ENCODE measurements at regions not wholly inside any gene's neighbourhood (a gene's known extent, or its start where the extent isn't known, plus 50 kb on each side); places are given as distances from the start of the nearest gene placed in this dataset.
"Not testable (repeated sequence)": the region's sequence is repeated elsewhere in the genome, so short reads cannot be mapped to it uniquely, and the experiment has no call there.

GRCh38 chr5:86689103-86689729 is 71.5 kb downstream of the COX7C start:
- peak overlapping the region; percentile 56 for H2AFZ ChIP-seq (replicated peaks)
- H3K36me3 Mint-ChIP-seq: no peaks in the 10 kb centered on the region
- no peak overlapping the region for H3K9ac ChIP-seq
- H3K9me3 ChIP-seq (ENCODE audit: low read depth): no peaks in the 10 kb centered on the region
- peaks cover 9% of the 10 kb centered on the region for H3F3A ChIP-seq (ENCODE audit: low read depth)
- no peak overlapping the region for H3K4me3 Mint-ChIP-seq
- H3K4me2 ChIP-seq: peak overlapping the region; percentile 20
- peak overlapping the region; percentile 49 for H3K27ac ChIP-seq
- H3K27me3 Mint-ChIP-seq (ENCODE audit: insufficient read depth, low read depth): no peaks in the 10 kb centered on the region
- TF ChIP-seq, protein P1, sequence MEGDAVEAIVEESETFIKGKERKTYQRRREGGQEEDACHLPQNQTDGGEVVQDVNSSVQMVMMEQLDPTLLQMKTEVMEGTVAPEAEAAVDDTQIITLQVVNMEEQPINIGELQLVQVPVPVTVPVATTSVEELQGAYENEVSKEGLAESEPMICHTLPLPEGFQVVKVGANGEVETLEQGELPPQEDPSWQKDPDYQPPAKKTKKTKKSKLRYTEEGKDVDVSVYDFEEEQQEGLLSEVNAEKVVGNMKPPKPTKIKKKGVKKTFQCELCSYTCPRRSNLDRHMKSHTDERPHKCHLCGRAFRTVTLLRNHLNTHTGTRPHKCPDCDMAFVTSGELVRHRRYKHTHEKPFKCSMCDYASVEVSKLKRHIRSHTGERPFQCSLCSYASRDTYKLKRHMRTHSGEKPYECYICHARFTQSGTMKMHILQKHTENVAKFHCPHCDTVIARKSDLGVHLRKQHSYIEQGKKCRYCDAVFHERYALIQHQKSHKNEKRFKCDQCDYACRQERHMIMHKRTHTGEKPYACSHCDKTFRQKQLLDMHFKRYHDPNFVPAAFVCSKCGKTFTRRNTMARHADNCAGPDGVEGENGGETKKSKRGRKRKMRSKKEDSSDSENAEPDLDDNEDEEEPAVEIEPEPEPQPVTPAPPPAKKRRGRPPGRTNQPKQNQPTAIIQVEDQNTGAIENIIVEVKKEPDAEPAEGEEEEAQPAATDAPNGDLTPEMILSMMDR (IDR thresholded peaks at IDR 0.05): no peak
- no peak for TF ChIP-seq EZH2 (IDR thresholded peaks at IDR 0.05)
- no peak for TF ChIP-seq EZH2phosphoT487 (IDR thresholded peaks at IDR 0.05)
- H3K9me3 Mint-ChIP-seq: no peaks in the 10 kb centered on the region
- H3K4me3 ChIP-seq: no peak overlapping the region
- no peaks in the 10 kb centered on the region for H3K27me3 ChIP-seq
- no peak overlapping the region for H3K27ac Mint-ChIP-seq
- DNase-seq (ENCODE audit: low spot score): peak; percentile 44
- H4K20me1 ChIP-seq (ENCODE audit: low read depth): no peaks in the 10 kb centered on the region
- H3K4me1 Mint-ChIP-seq: peaks cover 15% of the 10 kb centered on the region
- no peaks in the 10 kb centered on the region for H3K79me2 ChIP-seq (ENCODE audit: low read depth)
- peaks cover 11% of the 10 kb centered on the region for H3K4me1 ChIP-seq
- no peaks in the 10 kb centered on the region for H3K36me3 ChIP-seq

DNA sequence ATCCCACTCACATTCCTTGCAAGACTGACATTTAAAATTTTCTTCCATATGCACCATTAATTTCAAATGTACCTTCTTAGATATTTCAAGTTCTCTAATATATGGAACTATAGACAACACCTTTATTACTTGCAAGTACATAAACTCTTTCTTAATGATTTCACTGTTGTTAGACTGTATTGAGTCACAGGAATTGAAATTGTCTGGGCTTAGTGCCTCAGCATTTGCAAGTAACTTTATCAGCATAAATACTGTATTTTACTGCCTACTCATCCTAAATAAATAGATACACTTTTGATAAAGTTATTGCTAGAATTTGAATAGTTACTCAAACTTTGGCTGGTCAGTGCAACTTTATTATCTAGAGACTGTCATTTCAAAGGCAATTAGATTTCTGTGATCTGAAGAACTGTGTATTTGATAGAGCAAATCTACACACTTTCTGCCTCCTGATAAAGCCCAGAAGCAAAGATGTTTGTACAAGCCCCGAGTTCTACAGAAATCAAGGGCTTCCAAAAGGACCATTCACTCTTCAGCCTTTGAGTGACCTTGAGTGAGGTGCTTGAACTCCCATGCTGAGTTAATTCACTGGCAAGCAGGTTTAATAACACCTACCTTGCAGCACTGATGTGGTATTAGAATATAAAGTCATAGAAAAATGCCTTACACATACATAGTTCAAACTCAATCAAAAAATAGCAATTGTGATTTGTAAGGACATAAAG is 91.6 kb downstream of the COX7C start:
- Mint-ChIP-seq H3K36me3 (no peaks in the 10 kb centered on the region), H3K27me3 (ENCODE audit: insufficient read depth, low read depth) (no peaks in the 10 kb centered on the region)
- TF ChIP-seq EZH2 (IDR thresholded peaks at IDR 0.05) (no peak), EZH2phosphoT487 (IDR thresholded peaks at IDR 0.05) (no peak)
- TF ChIP-seq, protein P1 (IDR thresholded peaks at IDR 0.05): no peak

DNA sequence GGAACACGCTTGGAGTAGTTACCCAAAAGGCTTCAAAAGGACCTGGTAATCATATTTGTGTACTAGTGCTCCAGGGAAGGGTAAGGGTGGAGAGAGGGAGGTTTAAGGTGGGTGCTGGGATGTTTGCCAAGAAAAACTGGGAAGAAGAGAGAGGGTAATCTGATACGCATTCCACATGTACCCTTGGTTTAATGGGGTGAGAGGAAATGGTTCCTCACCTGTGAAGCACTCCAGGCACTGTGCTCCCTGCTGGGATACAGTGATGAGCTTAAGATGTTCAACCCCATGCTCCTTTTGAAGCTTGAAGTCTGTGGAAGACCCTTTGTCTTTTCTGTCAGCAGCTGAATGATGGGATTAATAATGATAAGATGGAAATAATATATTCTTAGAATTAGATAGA is 98.4 kb downstream of the COX7C start:
- H3K36me3 Mint-ChIP-seq: no peaks in the 10 kb centered on the region
- Histone ChIP-seq H3K27ac (no peak overlapping the region), H3K36me3 (no peaks in the 10 kb centered on the region), H2AFZ (replicated peaks) (no peak overlapping the region), H3K9ac (no peak overlapping the region), H3K4me3 (no peak overlapping the region), H3K27me3 (no peaks in the 10 kb centered on the region), H3K9me3 (ENCODE audit: low read depth) (no peaks in the 10 kb centered on the region), H4K20me1 (ENCODE audit: low read depth) (no peaks in the 10 kb centered on the region), H3K4me2 (no peak overlapping the region), H3K79me2 (ENCODE audit: low read depth) (no peaks in the 10 kb centered on the region), H3K4me1 (peaks cover 15% of the 10 kb centered on the region), H3F3A (ENCODE audit: low read depth) (no peaks in the 10 kb centered on the region)
- peaks cover 8% of the 10 kb centered on the region for H3K4me1 Mint-ChIP-seq
- H3K27me3 Mint-ChIP-seq (ENCODE audit: insufficient read depth, low read depth): peaks cover 4% of the 10 kb centered on the region
- H3K4me3 Mint-ChIP-seq: no peak overlapping the region
- H3K9me3 Mint-ChIP-seq: no peaks in the 10 kb centered on the region
- H3K27ac Mint-ChIP-seq: no peak overlapping the region
- peak; percentile 8 for DNase-seq (ENCODE audit: low spot score)
- TF ChIP-seq EZH2phosphoT487 (IDR thresholded peaks at IDR 0.05) (no peak), EZH2 (IDR thresholded peaks at IDR 0.05) (no peak)
- TF ChIP-seq, protein P1 (IDR thresholded peaks at IDR 0.05): no peak

More for the DNA sequence above, 91.6 kb downstream of the COX7C start:
- H3K4me3 ChIP-seq: no peak overlapping the region
- DNase-seq (ENCODE audit: low spot score): no peak
- no peak overlapping the region for H3K4me2 ChIP-seq
- H3K79me2 ChIP-seq (ENCODE audit: low read depth): no peaks in the 10 kb centered on the region
- H3K4me3 Mint-ChIP-seq: no peak overlapping the region
- H3F3A ChIP-seq (ENCODE audit: low read depth): no peaks in the 10 kb centered on the region
- H3K9me3 ChIP-seq (ENCODE audit: low read depth): no peaks in the 10 kb centered on the region
- no peak overlapping the region for H3K27ac ChIP-seq
- no peaks in the 10 kb centered on the region for H3K4me1 ChIP-seq
- H3K36me3 ChIP-seq: no peaks in the 10 kb centered on the region
- H3K4me1 Mint-ChIP-seq: no peaks in the 10 kb centered on the region
- H3K27me3 ChIP-seq: no peaks in the 10 kb centered on the region
- no peak overlapping the region for H3K27ac Mint-ChIP-seq
- H3K9me3 Mint-ChIP-seq: no peaks in the 10 kb centered on the region
- no peak overlapping the region for H2AFZ ChIP-seq (replicated peaks)
- no peaks in the 10 kb centered on the region for H4K20me1 ChIP-seq (ENCODE audit: low read depth)
- no peak overlapping the region for H3K9ac ChIP-seq

DNA sequence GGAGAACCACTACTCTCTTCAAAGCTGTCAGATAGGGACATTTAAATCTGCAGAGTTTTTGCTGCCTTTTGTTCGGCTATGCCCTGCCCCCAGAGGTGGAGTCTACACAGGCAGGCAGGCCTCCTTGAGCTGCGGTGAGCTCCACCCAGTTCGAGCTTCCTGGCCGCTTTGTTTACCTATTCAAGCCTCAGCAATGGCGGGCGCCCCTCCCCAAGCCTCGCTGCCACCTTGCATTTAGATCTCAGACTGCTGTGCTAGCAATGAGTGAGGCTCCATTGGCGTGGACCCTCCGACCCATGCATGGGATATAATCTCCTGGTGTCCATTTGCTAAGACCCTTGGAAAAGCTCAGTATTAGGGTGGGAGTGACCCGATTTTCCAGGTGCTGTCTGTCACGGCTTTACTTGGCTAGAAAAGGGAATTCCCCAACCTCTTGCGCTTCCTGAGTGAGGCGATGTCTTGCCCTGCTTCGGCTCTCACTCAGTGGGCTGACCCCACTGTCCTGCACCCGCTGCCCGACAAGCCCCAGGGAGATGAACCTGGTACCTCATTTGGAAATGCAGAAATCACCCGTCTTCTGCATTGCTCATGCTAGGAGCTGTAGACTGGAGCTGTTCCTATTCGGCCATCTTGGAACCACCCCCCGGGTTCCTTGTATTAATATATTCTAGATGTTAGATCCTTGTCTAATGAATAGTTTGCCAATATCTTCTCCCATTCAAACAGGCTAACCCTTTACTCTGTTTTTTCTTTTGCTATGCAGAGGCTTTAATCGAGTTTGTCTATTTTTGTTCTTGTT is 113.8 kb downstream of the COX7C start:
- H2AFZ ChIP-seq (replicated peaks); H3K4me1 ChIP-seq; H3K9ac ChIP-seq; H3K9me3 ChIP-seq (ENCODE audit: low read depth); H3K27ac Mint-ChIP-seq; H3K79me2 ChIP-seq (ENCODE audit: low read depth); H3K4me3 Mint-ChIP-seq; H4K20me1 ChIP-seq (ENCODE audit: low read depth); H3K27me3 ChIP-seq; H3K4me1 Mint-ChIP-seq; H3K27me3 Mint-ChIP-seq (ENCODE audit: insufficient read depth, low read depth); H3F3A ChIP-seq (ENCODE audit: low read depth); H3K4me3 ChIP-seq; DNase-seq (ENCODE audit: low spot score); H3K27ac ChIP-seq; H3K36me3 Mint-ChIP-seq; H3K36me3 ChIP-seq; H3K4me2 ChIP-seq: not testable (repeated sequence)
- peaks cover 17% of the 10 kb centered on the region for H3K9me3 Mint-ChIP-seq
